ENCODE measurements at regions not wholly inside any gene's neighbourhood (a gene's known extent, or its start where the extent isn't known, plus 50 kb on each side); places are given as distances from the start of the nearest gene placed in this dataset.

GRCh38 chr9:106712279-106712678 is 150.7 kb upstream of the ZNF462 start:
- DNase-seq (ENCODE audit: low spot score) = no peak

GRCh38 chr9:106713206-106713605 is 149.8 kb upstream of the ZNF462 start:
- DNase-seq (ENCODE audit: low spot score) = no peak

DNA sequence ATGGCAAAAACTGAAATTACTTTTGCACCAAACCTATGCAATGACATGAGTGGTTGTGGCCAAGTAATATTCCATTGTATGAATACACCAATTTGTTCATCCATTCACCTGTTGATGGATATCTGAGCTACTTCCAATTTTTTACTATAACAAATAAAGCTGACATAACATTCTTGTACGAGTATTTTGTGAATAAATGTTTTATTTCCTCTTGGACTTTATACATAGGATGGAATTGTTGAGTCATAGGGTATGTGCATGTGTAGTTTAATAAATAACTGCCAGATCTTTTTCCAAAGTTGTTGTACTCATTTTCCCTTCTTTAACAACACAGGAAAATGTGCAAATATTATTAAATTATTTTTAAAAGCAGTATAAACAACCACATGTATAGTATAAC is 146.1 kb upstream of the ZNF462 start:
- no peak for DNase-seq (ENCODE audit: low spot score)

- peak; percentile 39 for DNase-seq (ENCODE audit: low spot score)
These were observed 145.3 kb upstream of the ZNF462 start for GRCh38 chr9:106717686-106718085.

GRCh38 chr9:106718936-106719335 is 144.0 kb upstream of the ZNF462 start:
- DNase-seq (ENCODE audit: low spot score) = peak; percentile 36

- no peak for DNase-seq (ENCODE audit: low spot score)
These were observed 140.8 kb upstream of the ZNF462 start for GRCh38 chr9:106722051-106722753.

- no peak for DNase-seq (ENCODE audit: low spot score)
These were observed 139.0 kb upstream of the ZNF462 start for GRCh38 chr9:106723926-106724325.

DNA sequence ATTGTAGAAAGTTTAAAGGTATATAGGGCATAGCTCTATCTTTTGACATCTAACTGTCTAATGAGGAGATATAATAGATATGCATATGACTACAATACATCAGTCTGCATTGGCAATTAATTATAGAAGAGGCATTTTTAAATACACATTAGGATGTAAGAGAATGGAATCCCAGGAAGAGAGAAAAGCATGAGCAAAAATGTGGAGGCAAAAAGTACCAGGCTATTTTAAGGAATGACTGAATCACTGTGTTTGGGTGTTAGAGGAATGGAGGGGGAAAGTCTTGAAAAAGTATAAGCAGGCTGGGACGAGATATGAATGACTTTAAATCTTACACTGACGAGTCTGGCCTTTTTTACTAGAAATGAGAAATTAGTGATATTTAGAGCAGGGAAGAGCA is 138.4 kb upstream of the ZNF462 start:
- DNase-seq (ENCODE audit: low spot score) = no peak

DNA sequence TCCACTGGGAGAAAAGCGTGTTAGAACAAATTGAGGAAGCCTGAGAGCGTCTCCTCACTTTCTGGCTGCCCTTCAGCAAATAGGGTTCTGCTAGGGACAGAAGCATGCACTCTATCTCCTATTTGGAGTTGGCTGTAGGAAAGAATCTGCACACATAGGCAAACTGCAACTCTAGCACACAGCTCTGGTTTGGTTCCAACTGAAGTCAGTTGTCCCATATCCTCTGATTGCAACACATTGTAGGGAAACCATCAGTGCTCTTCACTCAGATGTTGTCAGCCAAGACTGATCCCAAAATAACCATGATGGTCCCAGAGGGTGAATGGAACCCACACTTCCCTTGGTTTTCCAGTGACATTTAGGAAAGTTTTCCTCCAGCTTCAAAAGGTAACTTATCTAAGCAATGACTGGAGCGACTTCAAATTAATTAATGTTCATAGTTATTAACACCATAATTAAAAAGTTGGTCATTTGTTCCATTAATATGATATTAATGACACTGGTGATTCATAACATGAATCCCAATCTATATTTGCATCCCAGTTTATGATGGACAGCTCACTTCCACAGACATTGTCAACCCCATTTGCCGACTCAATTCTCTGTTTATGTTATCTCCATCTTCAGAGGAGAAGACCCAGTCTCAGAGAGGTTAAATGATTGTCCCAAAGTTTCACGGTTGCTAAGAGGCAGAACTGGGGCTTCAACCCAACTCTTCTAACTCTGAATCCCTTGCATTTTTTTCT is 136.7 kb upstream of the ZNF462 start:
- DNase-seq (ENCODE audit: low spot score) = no peak

- no peak for DNase-seq (ENCODE audit: low spot score)
These were observed 135.0 kb upstream of the ZNF462 start for GRCh38 chr9:106727969-106728368.

GRCh38 chr9:106728860-106729259 is 134.1 kb upstream of the ZNF462 start:
- DNase-seq (ENCODE audit: low spot score) = no peak

DNA sequence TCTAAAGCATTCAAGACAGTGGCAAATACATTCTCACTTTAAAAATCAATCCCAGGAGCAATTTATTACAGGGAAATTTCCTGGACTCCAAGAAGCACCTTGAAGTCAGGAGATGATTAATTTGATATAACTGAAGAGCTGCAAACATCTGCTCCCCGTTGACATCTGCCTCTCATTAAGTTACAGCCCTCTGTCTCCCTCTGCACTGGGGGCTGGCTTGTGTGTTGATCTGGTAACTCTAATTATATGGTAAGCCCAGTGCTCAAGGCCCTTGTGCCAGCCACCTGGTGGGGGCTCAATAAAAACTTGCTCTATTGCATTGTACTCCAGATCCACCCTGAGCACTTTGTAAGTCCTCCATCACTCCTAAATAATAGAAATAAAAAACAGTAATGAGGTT is 131.1 kb upstream of the ZNF462 start:
- no peak for DNase-seq (ENCODE audit: low spot score)

DNA sequence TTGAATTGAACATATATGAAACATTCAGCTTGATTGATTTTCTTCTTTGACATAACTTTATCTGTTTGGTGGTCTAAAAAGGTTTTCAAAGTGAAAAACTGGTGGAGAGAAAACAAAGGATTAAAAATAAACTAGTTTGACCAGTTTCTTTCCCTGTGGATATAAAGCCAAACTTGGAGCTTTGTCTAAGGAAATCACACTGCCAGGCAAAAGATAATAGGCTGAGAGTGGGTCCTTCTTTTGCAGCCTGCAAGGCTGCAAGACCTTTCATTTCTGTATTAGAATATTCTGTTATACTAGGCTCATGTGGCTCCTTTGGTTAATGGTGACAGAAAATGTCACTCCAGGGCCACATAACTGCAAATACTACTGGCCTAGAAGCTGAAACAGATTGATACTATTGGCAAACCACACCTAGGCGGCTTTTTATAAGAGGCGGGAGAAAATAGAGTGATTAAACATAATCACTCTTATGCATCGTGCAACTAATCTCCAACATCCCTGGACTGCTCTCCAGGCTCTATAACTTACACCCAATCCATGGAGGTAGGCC is 129.1 kb upstream of the ZNF462 start:
- no peak for DNase-seq (ENCODE audit: low spot score)

GRCh38 chr9:106737516-106737915 is 125.5 kb upstream of the ZNF462 start:
- no peak for DNase-seq (ENCODE audit: low spot score)

DNA sequence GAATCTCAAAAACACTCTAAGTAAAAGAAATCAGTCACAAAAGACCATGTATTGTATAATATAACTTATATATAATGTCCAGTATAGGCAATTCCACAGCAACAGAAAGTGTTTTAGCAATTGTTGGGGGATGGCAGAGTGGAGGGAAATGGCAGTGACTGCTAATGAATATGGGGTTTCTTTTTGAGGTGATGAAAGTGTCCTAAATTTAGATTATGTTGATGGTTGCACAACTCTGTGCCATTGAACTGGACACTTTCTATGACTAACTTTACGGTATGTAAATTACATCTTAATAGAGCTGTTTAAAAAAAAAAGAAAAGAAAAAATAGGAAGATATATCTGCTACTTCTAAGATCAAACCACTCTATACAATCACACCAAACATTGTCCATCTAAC is 124.9 kb upstream of the ZNF462 start:
- no peak for DNase-seq (ENCODE audit: low spot score)

GRCh38 chr9:106745457-106745856 is 117.5 kb upstream of the ZNF462 start:
- DNase-seq (ENCODE audit: low spot score) = no peak

GRCh38 chr9:106745876-106746275 is 117.1 kb upstream of the ZNF462 start:
- no peak for DNase-seq (ENCODE audit: low spot score)

DNA sequence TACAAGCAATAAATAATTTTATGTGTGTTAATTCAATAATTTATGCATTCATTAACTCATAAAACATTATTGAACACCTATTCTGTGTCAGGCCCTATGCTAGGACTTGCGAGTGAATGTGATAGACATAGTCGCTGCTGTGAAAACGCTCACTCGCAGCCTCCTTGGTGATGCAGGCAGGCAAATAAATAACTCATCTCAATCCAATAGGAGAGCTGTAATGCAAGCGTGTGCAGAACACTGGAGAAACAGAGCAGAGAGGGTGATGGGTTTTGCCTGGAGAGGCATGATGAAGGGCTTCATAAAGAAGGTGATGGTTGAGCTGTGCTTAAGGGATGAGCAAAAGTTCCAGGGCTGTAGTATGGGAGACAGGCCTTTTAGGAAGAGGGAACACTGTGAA is 111.3 kb upstream of the ZNF462 start:
- DNase-seq (ENCODE audit: low spot score) = no peak

- no peak for DNase-seq (ENCODE audit: low spot score)
These were observed 110.4 kb upstream of the ZNF462 start for GRCh38 chr9:106752581-106752980.

GRCh38 chr9:106753155-106753671 is 109.8 kb upstream of the ZNF462 start:
- no peak for DNase-seq (ENCODE audit: low spot score)

GRCh38 chr9:106755736-106756135 is 107.2 kb upstream of the ZNF462 start:
- DNase-seq (ENCODE audit: low spot score) = no peak

- no peak for DNase-seq (ENCODE audit: low spot score)
These were observed 105.5 kb upstream of the ZNF462 start for GRCh38 chr9:106757514-106757913.

DNA sequence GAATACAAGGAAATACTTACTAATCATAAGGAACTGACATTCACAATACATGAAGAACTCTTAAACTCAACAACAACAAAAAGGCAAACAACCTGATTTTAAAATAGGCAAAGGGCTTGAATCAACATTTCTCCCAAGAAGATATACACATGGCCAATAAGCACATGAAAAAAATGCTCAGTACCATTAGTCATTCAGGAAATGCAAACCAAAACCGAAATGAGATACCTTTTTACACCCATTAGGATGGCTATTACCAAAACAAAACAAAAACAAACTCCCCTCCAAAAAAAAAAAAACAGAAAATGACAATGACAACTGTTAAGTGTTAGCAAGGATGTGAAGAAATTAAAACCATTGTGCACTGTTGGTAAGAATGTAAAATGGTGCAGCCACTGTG is 104.1 kb upstream of the ZNF462 start:
- DNase-seq (ENCODE audit: low spot score) = no peak
